Breast epithelium (tissue), 4 donors: ENCODE measurements at regions not wholly inside any gene's neighbourhood (a gene's known extent, or its start where the extent isn't known, plus 50 kb on each side); places are given as distances from the start of the nearest gene placed in this dataset.

Experiments used
- DNase-seq, 2 donors: peaks; one replicate each; pipeline ENCODE4 v3.0.0-alpha.2; 2019; ENCODE audit warnings: low spot score in 2 of 2
- H3K27ac ChIP-seq, 2 donors: fragments of 200-600 bp; sonication (generic) in 1 of 2; one replicate each; pipeline ENCODE4 v1.5.1; 2016 to 2019; ENCODE audit warnings: mild to moderate bottlenecking in 1 of 2
- H3K27me3 ChIP-seq, 2 donors: fragments of 200-600 bp; sonication (generic) in 1 of 2; one replicate each; pipeline versions ENCODE4 v1.5.1 to v1.6.0; 2017 to 2019; ENCODE audit warnings: control low read depth in 1 of 2, mild to moderate bottlenecking in 1 of 2
- H3K36me3 ChIP-seq: fragments of 200-600 bp; one replicate; pipeline ENCODE4 v1.5.1; 2019
- H3K4me1 ChIP-seq, 2 donors: fragments of 200-600 bp; sonication (generic); one replicate each; pipeline ENCODE4 v1.5.1; 2016 to 2019; ENCODE audit warnings: control low read depth in 1 of 2
- H3K4me3 ChIP-seq, 3 donors: fragments of 200-600 bp; sonication (generic); 1 replicate in 2 of 3; 2 replicates in 1 of 3; pipeline ENCODE4 v1.5.1; 2016 to 2019; ENCODE audit warnings: mild to moderate bottlenecking in 3 of 3, moderate library complexity in 2 of 3
- H3K9me3 ChIP-seq, 2 donors: fragments of 200-600 bp; sonication (generic) in 1 of 2; one replicate each; pipeline ENCODE4 v1.5.1; 2016 to 2019; ENCODE audit warnings: control low read depth in 1 of 2
- POLR2A ChIP-seq: fragments of 450-650 bp; IDR thresholded peaks from one replicate; pipeline ENCODE4 v1.6.1; 2016; ENCODE audit warnings: antibody characterized with exemption, mild to moderate bottlenecking, moderate library complexity
- POLR2AphosphoS5 ChIP-seq, 3 donors: sonication (generic); formaldehyde crosslinking; IDR thresholded peaks; one replicate each; pipeline ENCODE4 v1.6.1; 2017; ENCODE audit warnings: antibody characterized with exemption in 3 of 3
- intact Hi-C: fragments of 100-400 bp; cut with DNase I; formaldehyde crosslinking; loops from one replicate; pipeline ENCODE4 v1.15.1; 2023; ENCODE audit warnings: low total_unique reads
- TF ChIP-seq, protein P1 (sequence below), 3 donors: fragments of 450-650 bp; IDR thresholded peaks; one replicate each; pipeline ENCODE4 v1.5.1; 2016 to 2017; ENCODE audit warnings: antibody characterized with exemption in 3 of 3, mild to moderate bottlenecking in 3 of 3, moderate library complexity in 3 of 3

DNA sequence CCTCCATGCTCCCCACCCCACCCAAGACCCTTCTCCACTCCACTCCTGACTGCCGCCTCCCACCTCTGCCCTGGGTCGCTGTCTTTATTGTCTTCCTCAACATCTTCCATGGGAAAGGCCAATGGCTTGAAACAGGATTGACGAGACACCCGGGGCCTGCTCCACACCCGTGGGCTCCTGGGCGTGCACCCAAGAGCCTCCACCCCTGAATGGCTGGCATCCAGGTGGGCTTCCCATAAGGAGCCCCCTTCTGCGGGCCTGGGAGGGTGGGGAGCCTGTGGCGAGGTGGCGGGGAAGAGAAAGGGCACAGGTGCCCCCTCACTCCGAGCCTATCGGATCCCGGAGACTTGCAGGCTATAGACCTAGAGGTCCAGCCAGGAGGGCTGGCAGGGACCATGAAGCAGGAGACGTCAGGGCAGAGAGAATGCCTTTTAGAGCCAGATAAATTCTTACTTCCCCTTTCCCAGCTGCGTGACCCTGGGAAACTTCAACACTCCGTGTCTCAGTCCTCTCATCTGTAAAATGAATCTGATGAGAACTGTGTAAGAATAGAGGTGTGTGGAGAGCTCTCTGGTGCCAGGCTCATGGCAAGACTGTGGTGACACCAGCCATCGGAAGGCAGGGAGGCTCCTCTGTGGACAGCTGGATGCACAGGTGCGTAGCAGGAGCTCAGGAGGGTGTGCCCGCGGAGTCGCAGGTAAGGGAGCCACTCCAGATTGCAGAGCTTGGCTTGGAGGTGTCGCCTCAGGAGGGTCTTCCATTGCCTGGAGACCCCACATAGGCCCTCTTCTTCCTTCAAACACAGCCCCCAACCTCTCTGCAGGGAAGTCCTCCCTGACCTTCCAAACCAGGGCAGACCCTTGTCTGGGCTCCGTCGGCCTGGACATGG is 53.9 kb downstream of the SMIM38 start:
- H3K4me1 ChIP-seq: no peaks in the 10 kb centered on the region
- H3K4me3 ChIP-seq: no peak overlapping the region
- H3K27ac ChIP-seq: no peak overlapping the region
- DNase-seq: peak in 1 of 2 donors; percentile 43
- TF ChIP-seq, protein P1, sequence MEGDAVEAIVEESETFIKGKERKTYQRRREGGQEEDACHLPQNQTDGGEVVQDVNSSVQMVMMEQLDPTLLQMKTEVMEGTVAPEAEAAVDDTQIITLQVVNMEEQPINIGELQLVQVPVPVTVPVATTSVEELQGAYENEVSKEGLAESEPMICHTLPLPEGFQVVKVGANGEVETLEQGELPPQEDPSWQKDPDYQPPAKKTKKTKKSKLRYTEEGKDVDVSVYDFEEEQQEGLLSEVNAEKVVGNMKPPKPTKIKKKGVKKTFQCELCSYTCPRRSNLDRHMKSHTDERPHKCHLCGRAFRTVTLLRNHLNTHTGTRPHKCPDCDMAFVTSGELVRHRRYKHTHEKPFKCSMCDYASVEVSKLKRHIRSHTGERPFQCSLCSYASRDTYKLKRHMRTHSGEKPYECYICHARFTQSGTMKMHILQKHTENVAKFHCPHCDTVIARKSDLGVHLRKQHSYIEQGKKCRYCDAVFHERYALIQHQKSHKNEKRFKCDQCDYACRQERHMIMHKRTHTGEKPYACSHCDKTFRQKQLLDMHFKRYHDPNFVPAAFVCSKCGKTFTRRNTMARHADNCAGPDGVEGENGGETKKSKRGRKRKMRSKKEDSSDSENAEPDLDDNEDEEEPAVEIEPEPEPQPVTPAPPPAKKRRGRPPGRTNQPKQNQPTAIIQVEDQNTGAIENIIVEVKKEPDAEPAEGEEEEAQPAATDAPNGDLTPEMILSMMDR (IDR thresholded peaks at IDR 0.05): no peak
- intact Hi-C loops: no loop called here
- no peaks in the 10 kb centered on the region for H3K36me3 ChIP-seq
- no peaks in the 10 kb centered on the region for H3K27me3 ChIP-seq
- H3K9me3 ChIP-seq: no peaks in the 10 kb centered on the region

DNA sequence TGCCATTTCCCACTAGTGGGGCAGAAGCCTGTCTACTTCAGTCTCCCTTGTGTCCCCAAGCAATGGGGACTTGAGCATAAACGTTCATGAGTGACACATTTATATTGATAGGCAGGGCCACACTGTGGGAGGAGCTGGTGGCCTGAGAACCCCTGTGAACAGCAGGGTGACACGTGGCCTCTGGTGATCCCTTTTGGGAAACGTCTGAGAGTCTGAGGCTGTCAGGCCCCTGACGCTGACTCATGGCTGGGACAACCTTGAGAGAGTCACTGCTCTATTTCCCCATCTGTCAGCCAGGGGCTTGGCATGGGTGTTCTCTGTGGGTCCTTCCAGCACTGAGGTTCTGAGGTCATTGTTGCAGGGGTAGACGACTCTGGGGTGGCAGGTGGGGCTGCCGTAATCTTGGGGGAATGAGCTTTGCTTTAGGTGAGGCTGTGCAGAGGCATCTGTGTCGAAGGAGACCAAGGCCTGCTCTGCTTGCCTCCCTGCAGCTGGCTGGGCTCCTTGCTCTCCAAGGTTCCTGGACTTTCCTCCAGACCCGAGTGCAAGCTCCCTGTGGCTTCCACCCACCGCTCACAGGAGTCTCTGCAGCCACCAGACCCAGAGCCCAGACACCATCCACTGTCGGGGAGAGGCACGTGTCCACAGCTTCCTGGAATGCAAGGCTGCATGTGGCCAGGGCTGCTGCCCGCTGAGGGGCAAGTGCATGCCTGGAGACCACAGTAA is 54.7 kb downstream of the SMIM38 start:
- Histone ChIP-seq H3K27me3 (no peaks in the 10 kb centered on the region), H3K9me3 (no peaks in the 10 kb centered on the region), H3K4me1 (no peaks in the 10 kb centered on the region), H3K36me3 (no peaks in the 10 kb centered on the region), H3K27ac (no peak overlapping the region), H3K4me3 (no peak overlapping the region)
- peak in 1 of 2 donors; percentile 25 for DNase-seq
- intact Hi-C loops: no loop called here
- TF ChIP-seq, protein P1 (IDR thresholded peaks at IDR 0.05): no peak

DNA sequence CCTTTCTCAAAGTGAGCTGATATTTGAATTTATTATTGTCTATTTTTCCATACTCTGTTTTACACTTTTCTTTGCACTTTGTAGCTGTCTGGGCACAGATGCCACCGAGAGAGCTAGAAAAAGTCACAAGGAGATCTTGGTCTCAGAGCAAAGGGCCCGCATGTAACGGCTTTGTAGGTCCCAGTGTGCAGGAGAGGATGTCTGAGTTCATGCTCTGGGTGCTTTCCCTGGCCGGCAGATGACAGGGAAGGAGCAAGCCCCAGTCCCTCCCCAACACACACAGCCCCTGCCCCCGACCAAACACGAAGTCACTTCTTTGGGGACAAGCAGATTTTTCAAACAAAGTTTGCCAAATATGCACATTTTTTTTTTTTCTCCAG is 55.8 kb downstream of the SMIM38 start:
- Histone ChIP-seq H3K9me3 (no peaks in the 10 kb centered on the region), H3K4me3 (no peak overlapping the region), H3K36me3 (no peaks in the 10 kb centered on the region), H3K27ac (no peak overlapping the region), H3K4me1 (no peaks in the 10 kb centered on the region), H3K27me3 (no peaks in the 10 kb centered on the region)
- intact Hi-C loops: no loop called here
- peak in 1 of 2 donors; percentile 41 for DNase-seq
- no peak for TF ChIP-seq POLR2AphosphoS5 (IDR thresholded peaks at IDR 0.05)
- no peak for TF ChIP-seq POLR2A
- TF ChIP-seq, protein P1 (IDR thresholded peaks at IDR 0.05): no peak

DNA sequence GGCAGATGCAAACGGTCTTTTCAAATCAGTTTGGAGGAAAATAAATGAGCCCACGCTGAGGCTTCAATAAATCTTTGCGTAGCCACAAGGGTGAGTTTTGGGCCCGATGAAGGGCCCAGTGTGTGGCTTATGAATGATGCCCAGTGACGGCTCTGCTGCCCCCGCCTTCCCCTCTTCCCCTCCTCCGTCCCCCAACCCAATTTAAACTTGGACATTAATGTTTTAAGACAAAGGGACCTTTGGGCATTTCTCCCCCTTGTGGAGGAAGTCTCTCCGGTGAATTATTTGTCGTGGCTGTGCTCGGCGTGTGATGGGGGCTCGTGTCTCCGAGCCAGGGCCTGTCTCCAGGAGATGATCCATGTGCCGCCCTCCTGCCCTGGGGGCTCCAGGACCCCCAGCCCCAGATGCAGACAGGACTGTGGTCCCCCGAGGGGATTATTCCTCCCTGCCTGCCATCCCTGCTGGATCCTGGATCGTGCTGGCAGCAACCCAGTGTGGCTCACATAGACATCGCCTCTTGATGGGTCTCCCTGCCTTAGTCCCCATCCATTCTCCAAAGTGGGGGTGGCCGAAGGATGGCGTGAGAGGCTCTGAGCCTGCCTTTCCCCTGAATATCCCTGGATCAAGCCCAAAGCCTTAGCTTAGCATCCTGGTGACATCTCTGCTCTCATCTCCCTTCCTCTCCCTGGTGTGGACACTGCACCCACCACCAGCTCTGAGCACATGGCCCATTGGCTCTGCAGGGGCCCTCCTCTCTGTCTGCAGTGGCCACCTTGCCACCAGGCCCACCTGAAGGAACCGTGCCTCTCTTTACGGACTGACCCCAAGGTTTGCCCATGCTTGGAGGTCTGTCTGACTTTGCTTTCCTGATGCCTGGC is 56.4 kb downstream of the SMIM38 start:
- H3K4me1 ChIP-seq: no peaks in the 10 kb centered on the region
- peak in 1 of 2 donors; percentile 33 for DNase-seq
- no peak for TF ChIP-seq POLR2A
- TF ChIP-seq, protein P1 (IDR thresholded peaks at IDR 0.05): no peak

More for the DNA sequence above, 56.4 kb downstream of the SMIM38 start:
- intact Hi-C loops: no loop called here
- Histone ChIP-seq H3K36me3 (no peaks in the 10 kb centered on the region), H3K27ac (no peak overlapping the region), H3K9me3 (no peaks in the 10 kb centered on the region), H3K27me3 (no peaks in the 10 kb centered on the region), H3K4me3 (no peak overlapping the region)
